ENCODE measurements at regions not wholly inside any gene's neighbourhood (a gene's known extent, or its start where the extent isn't known, plus 50 kb on each side); places are given as distances from the start of the nearest gene placed in this dataset.
"Not testable (repeated sequence)": the region's sequence is repeated elsewhere in the genome, so short reads cannot be mapped to it uniquely, and the experiment has no call there.

- no peak for DNase-seq
Observed at GRCh38 chr3:165716592-165716991, 120.6 kb downstream of the BCHE start.

- DNase-seq = no peak
Observed at GRCh38 chr3:165713479-165713878, 123.7 kb downstream of the BCHE start.

- no peak for DNase-seq
Observed at GRCh38 chr3:165712382-165712781, 124.8 kb downstream of the BCHE start.

GRCh38 chr3:165697910-165698309 lies 139.3 kb downstream of the BCHE start:
- no peak for DNase-seq

GRCh38 chr3:165696496-165696895 lies 140.7 kb downstream of the BCHE start:
- no peak for DNase-seq

- no peak for DNase-seq
Observed at GRCh38 chr3:165683947-165684346, 153.3 kb downstream of the BCHE start.

GRCh38 chr3:165682734-165683133 lies 154.5 kb downstream of the BCHE start:
- DNase-seq = no peak

- no peak for DNase-seq
Observed at GRCh38 chr3:165669967-165670366, 167.3 kb downstream of the BCHE start.

GRCh38 chr3:165669504-165669903 lies 167.7 kb downstream of the BCHE start:
- DNase-seq = no peak

GRCh38 chr3:165667676-165668075 lies 169.5 kb downstream of the BCHE start:
- DNase-seq = no peak

- no peak for DNase-seq
Observed at GRCh38 chr3:165658027-165658426, 179.2 kb downstream of the BCHE start.

- DNase-seq = no peak
Observed at GRCh38 chr3:165653130-165653778, 184.0 kb downstream of the BCHE start.

- not testable (repeated sequence) for DNase-seq
Observed at GRCh38 chr3:165649282-165649681, 187.9 kb downstream of the BCHE start.

- no peak for DNase-seq
Observed at GRCh38 chr3:165645191-165645590, 192.0 kb downstream of the BCHE start.

GRCh38 chr3:165644331-165644730 lies 192.9 kb downstream of the BCHE start:
- DNase-seq = no peak

- DNase-seq = no peak
Observed at GRCh38 chr3:165643425-165643824, 193.8 kb downstream of the BCHE start.

- DNase-seq = no peak
Observed at GRCh38 chr3:165642761-165643420, 194.3 kb downstream of the BCHE start.

- DNase-seq = no peak
Observed at GRCh38 chr3:165641569-165642310, 195.5 kb downstream of the BCHE start.

- DNase-seq = no peak
Observed at GRCh38 chr3:165640970-165641369, 196.3 kb downstream of the BCHE start.

GRCh38 chr3:165640031-165640430 lies 197.2 kb downstream of the BCHE start:
- no peak for DNase-seq

- DNase-seq = no peak
Observed at GRCh38 chr3:165638034-165638433, 199.2 kb downstream of the BCHE start.

GRCh38 chr3:165636684-165637015 lies 200.6 kb downstream of the BCHE start:
- no peak for DNase-seq

- no peak for DNase-seq
Observed at GRCh38 chr3:165635791-165636683, 201.2 kb downstream of the BCHE start.

All from SIG-M5 (cell line).